Prostate gland (tissue), 2 donors: ENCODE measurements at regions not wholly inside any gene's neighbourhood (a gene's known extent, or its start where the extent isn't known, plus 50 kb on each side); places are given as distances from the start of the nearest gene placed in this dataset.
"Not testable (repeated sequence)": the region's sequence is repeated elsewhere in the genome, so short reads cannot be mapped to it uniquely, and the experiment has no call there.

Source experiments
- POLR2A ChIP-seq: fragments of 450-650 bp; IDR thresholded peaks from one replicate; pipeline ENCODE4 v1.6.1; 2016; ENCODE audit warnings: antibody characterized with exemption, mild to moderate bottlenecking
- POLR2AphosphoS5 ChIP-seq: sonication (generic); formaldehyde crosslinking; IDR thresholded peaks from one replicate; pipeline ENCODE4 v1.6.1; 2017; ENCODE audit warnings: antibody characterized with exemption
- TF ChIP-seq, protein P1 (sequence below), 4 experiments: fragments of 200-600 bp in 2 of 4; fragments of 450-650 bp in 2 of 4; sonication (generic) in 2 of 4; IDR thresholded peaks; 1 replicate in 3 of 4; 2 replicates in 1 of 4; pipeline ENCODE4 v1.5.1; 2016 to 2019; ENCODE audit warnings: antibody characterized with exemption in 4 of 4, mild to moderate bottlenecking in 2 of 4, moderate library complexity in 2 of 4

DNA sequence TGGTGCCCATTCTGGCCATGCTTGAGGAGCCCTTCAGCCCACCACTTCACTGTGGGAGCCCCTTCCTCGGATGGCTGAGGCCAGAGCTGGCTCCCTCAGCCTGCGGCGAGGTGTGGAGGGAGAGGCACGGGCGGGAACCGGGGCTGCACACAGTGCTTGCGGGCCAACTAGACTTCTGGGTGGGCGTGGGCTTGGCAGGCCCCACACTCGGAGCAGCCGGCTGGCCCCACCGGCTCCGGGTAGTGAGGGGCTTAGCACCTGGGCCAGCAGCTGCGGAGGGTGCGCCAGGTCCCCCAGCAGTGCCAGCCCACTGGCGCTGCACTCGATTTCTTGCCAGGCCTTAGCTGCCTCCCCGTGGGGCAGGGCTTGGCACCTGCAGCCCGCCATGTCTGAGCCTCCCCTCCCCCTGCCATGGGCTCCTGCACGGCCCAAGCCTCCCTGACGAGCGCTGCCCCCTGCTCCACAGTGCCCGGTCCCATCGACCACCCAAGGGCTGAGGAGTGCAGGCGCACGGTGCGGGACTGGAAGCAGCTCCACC is 554.2 kb downstream of the GABRG2 start:
- not testable (repeated sequence) for TF ChIP-seq POLR2AphosphoS5, POLR2A
- TF ChIP-seq, protein P1, sequence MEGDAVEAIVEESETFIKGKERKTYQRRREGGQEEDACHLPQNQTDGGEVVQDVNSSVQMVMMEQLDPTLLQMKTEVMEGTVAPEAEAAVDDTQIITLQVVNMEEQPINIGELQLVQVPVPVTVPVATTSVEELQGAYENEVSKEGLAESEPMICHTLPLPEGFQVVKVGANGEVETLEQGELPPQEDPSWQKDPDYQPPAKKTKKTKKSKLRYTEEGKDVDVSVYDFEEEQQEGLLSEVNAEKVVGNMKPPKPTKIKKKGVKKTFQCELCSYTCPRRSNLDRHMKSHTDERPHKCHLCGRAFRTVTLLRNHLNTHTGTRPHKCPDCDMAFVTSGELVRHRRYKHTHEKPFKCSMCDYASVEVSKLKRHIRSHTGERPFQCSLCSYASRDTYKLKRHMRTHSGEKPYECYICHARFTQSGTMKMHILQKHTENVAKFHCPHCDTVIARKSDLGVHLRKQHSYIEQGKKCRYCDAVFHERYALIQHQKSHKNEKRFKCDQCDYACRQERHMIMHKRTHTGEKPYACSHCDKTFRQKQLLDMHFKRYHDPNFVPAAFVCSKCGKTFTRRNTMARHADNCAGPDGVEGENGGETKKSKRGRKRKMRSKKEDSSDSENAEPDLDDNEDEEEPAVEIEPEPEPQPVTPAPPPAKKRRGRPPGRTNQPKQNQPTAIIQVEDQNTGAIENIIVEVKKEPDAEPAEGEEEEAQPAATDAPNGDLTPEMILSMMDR (IDR thresholded peaks at IDR 0.05), result not testable (repeated sequence)
